ENCODE measurements at regions not wholly inside any gene's neighbourhood (a gene's known extent, or its start where the extent isn't known, plus 50 kb on each side); places are given as distances from the start of the nearest gene placed in this dataset.
"Not testable (repeated sequence)": the region's sequence is repeated elsewhere in the genome, so short reads cannot be mapped to it uniquely, and the experiment has no call there.

GRCh38 chr18:40168026-40168425 lies 1787.0 kb upstream of the PIK3C3 start:
- in situ Hi-C loops (cut with HindIII; ENCODE audit: low sequenced_read_pairs) = no loop called here

GRCh38 chr18:40163254-40163653 lies 1791.8 kb upstream of the PIK3C3 start:
- in situ Hi-C loops (cut with HindIII; ENCODE audit: low sequenced_read_pairs) = no loop called here
- no peak for DNase-seq (ENCODE audit: low spot score)

More at GRCh38 chr18:40168026-40168425, 1787.0 kb upstream of the PIK3C3 start:
- no peak for DNase-seq (ENCODE audit: low spot score)

GRCh38 chr18:40160361-40160760 lies 1794.7 kb upstream of the PIK3C3 start:
- DNase-seq (ENCODE audit: low spot score) = no peak
- in situ Hi-C loops (cut with HindIII; ENCODE audit: low sequenced_read_pairs) = no loop called here

- DNase-seq (ENCODE audit: low spot score) = peak; percentile 77
Observed at GRCh38 chr18:40159141-40160017, 1795.7 kb upstream of the PIK3C3 start.

GRCh38 chr18:40157120-40157519 lies 1797.9 kb upstream of the PIK3C3 start:
- in situ Hi-C loops (cut with HindIII; ENCODE audit: low sequenced_read_pairs) = no loop called here
- no peak for DNase-seq (ENCODE audit: low spot score)

More at GRCh38 chr18:40159141-40160017, 1795.7 kb upstream of the PIK3C3 start:
- in situ Hi-C loops (cut with HindIII; ENCODE audit: low sequenced_read_pairs) = no loop called here

- in situ Hi-C loops (cut with HindIII; ENCODE audit: low sequenced_read_pairs) = no loop called here
- DNase-seq (ENCODE audit: low spot score) = no peak
Observed at GRCh38 chr18:40152859-40153258, 1802.2 kb upstream of the PIK3C3 start.

GRCh38 chr18:40148960-40149359 lies 1806.1 kb upstream of the PIK3C3 start:
- no peak for DNase-seq (ENCODE audit: low spot score)
- in situ Hi-C loops (cut with HindIII; ENCODE audit: low sequenced_read_pairs) = no loop called here

GRCh38 chr18:40133253-40133652 lies 1821.8 kb upstream of the PIK3C3 start:
- in situ Hi-C loops (cut with HindIII; ENCODE audit: low sequenced_read_pairs) = no loop called here
- no peak for DNase-seq (ENCODE audit: low spot score)

GRCh38 chr18:40132438-40132837 lies 1822.6 kb upstream of the PIK3C3 start:
- DNase-seq (ENCODE audit: low spot score); in situ Hi-C loops (cut with HindIII; ENCODE audit: low sequenced_read_pairs): not testable (repeated sequence)

- DNase-seq (ENCODE audit: low spot score) = no peak
Observed at GRCh38 chr18:40124107-40124506, 1830.9 kb upstream of the PIK3C3 start.

GRCh38 chr18:40120796-40121391 lies 1834.1 kb upstream of the PIK3C3 start:
- in situ Hi-C loops (cut with HindIII; ENCODE audit: low sequenced_read_pairs) = no loop called here
- DNase-seq (ENCODE audit: low spot score) = no peak

More at GRCh38 chr18:40124107-40124506, 1830.9 kb upstream of the PIK3C3 start:
- in situ Hi-C loops (cut with HindIII; ENCODE audit: low sequenced_read_pairs) = no loop called here

- in situ Hi-C loops (cut with HindIII; ENCODE audit: low sequenced_read_pairs) = no loop called here
- DNase-seq (ENCODE audit: low spot score) = peak; percentile 43
Observed at GRCh38 chr18:40120356-40120755, 1834.7 kb upstream of the PIK3C3 start.

GRCh38 chr18:40119581-40119980 lies 1835.5 kb upstream of the PIK3C3 start:
- in situ Hi-C loops (cut with HindIII; ENCODE audit: low sequenced_read_pairs); DNase-seq (ENCODE audit: low spot score): not testable (repeated sequence)

GRCh38 chr18:40110455-40110854 lies 1844.6 kb upstream of the PIK3C3 start:
- no peak for DNase-seq (ENCODE audit: low spot score)
- in situ Hi-C loops (cut with HindIII; ENCODE audit: low sequenced_read_pairs) = no loop called here

GRCh38 chr18:40109252-40110049 lies 1845.6 kb upstream of the PIK3C3 start:
- in situ Hi-C loops (cut with HindIII; ENCODE audit: low sequenced_read_pairs) = no loop called here
- DNase-seq (ENCODE audit: low spot score) = no peak

- in situ Hi-C loops (cut with HindIII; ENCODE audit: low sequenced_read_pairs) = no loop called here
- no peak for DNase-seq (ENCODE audit: low spot score)
Observed at GRCh38 chr18:40108596-40108995, 1846.4 kb upstream of the PIK3C3 start.

- no peak for DNase-seq (ENCODE audit: low spot score)
- in situ Hi-C loops (cut with HindIII; ENCODE audit: low sequenced_read_pairs) = no loop called here
Observed at GRCh38 chr18:40102903-40103302, 1852.1 kb upstream of the PIK3C3 start.

- in situ Hi-C loops (cut with HindIII; ENCODE audit: low sequenced_read_pairs) = no loop called here
- no peak for DNase-seq (ENCODE audit: low spot score)
Observed at GRCh38 chr18:40099641-40100040, 1855.4 kb upstream of the PIK3C3 start.

- in situ Hi-C loops (cut with HindIII; ENCODE audit: low sequenced_read_pairs) = no loop called here
- no peak for DNase-seq (ENCODE audit: low spot score)
Observed at GRCh38 chr18:40096675-40097074, 1858.4 kb upstream of the PIK3C3 start.

GRCh38 chr18:40094441-40094840 lies 1860.6 kb upstream of the PIK3C3 start:
- DNase-seq (ENCODE audit: low spot score) = no peak
- in situ Hi-C loops (cut with HindIII; ENCODE audit: low sequenced_read_pairs) = no loop called here

All from G401 (cell line).